ENCODE measurements at regions not wholly inside any gene's neighbourhood (a gene's known extent, or its start where the extent isn't known, plus 50 kb on each side); places are given as distances from the start of the nearest gene placed in this dataset.

GRCh38 chrX:39822133-39822748 lies 275.5 kb downstream of the BCOR start:
- no peak for TF ChIP-seq POLR2A (IDR thresholded peaks at IDR 0.05)
- TF ChIP-seq, protein P1, sequence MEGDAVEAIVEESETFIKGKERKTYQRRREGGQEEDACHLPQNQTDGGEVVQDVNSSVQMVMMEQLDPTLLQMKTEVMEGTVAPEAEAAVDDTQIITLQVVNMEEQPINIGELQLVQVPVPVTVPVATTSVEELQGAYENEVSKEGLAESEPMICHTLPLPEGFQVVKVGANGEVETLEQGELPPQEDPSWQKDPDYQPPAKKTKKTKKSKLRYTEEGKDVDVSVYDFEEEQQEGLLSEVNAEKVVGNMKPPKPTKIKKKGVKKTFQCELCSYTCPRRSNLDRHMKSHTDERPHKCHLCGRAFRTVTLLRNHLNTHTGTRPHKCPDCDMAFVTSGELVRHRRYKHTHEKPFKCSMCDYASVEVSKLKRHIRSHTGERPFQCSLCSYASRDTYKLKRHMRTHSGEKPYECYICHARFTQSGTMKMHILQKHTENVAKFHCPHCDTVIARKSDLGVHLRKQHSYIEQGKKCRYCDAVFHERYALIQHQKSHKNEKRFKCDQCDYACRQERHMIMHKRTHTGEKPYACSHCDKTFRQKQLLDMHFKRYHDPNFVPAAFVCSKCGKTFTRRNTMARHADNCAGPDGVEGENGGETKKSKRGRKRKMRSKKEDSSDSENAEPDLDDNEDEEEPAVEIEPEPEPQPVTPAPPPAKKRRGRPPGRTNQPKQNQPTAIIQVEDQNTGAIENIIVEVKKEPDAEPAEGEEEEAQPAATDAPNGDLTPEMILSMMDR (IDR thresholded peaks at IDR 0.05): no peak

Data from thyroid gland (tissue), 4 donors.